SK-N-SH (cell line): ENCODE measurements at regions not wholly inside any gene's neighbourhood (a gene's known extent, or its start where the extent isn't known, plus 50 kb on each side); places are given as distances from the start of the nearest gene placed in this dataset.

Source experiments
- EP300 ChIP-seq, 2 experiments: IDR thresholded peaks; 2 replicates each; pipeline versions ENCODE4 v1.4.0 to v1.6.1; 2012; ENCODE audit warnings: borderline replicate concordance in 1 of 2, low read depth in 1 of 2, low read length in 1 of 2
- FOSL2 ChIP-seq: IDR thresholded peaks from 2 replicates; pipeline ENCODE4 v1.4.0; 2012; ENCODE audit warnings: low read depth, mild to moderate bottlenecking, moderate library complexity, borderline replicate concordance
- JUND ChIP-seq: IDR thresholded peaks from 2 replicates; pipeline ENCODE4 v1.4.0; 2012
- NFIC ChIP-seq: IDR thresholded peaks from 2 replicates; pipeline ENCODE4 v1.4.0; 2012; ENCODE audit warnings: borderline replicate concordance
- RAD21 ChIP-seq: IDR thresholded peaks from 2 replicates; pipeline ENCODE4 v1.6.1; 2012; ENCODE audit warnings: mild to moderate bottlenecking, low read length
- RXRA ChIP-seq: IDR thresholded peaks from 2 replicates; pipeline ENCODE4 v1.4.0; 2012; ENCODE audit warnings: low read depth, mild to moderate bottlenecking, borderline replicate concordance
- SMC3 ChIP-seq: IDR thresholded peaks from 2 replicates; pipeline ENCODE4 v1.6.1; 2012; ENCODE audit warnings: low read depth, low read length, improper control_type of control experiment
- YY1 ChIP-seq: IDR thresholded peaks from 2 replicates; pipeline ENCODE4 v1.4.0; 2012; ENCODE audit warnings: low read depth, mild to moderate bottlenecking
- TF ChIP-seq, protein P1 (sequence below): fragments of 150-350 bp; IDR thresholded peaks from 2 replicates; pipeline ENCODE4 v1.6.1; 2017; ENCODE audit warnings: antibody characterized with exemption, low read length, low read depth, borderline replicate concordance
- TF ChIP-seq, protein P2 (sequence below): IDR thresholded peaks from 2 replicates; pipeline ENCODE4 v1.4.0; 2012; ENCODE audit warnings: low read depth
- TF ChIP-seq, protein P3 (sequence below): IDR thresholded peaks from 2 replicates; pipeline ENCODE4; 2012
- TF ChIP-seq, protein P4 (sequence below): fragments of 200-600 bp; sonication (generic); IDR thresholded peaks from 2 replicates; pipeline ENCODE4 v1.6.1; 2017; ENCODE audit warnings: antibody characterized with exemption, mild to moderate bottlenecking, moderate library complexity

DNA sequence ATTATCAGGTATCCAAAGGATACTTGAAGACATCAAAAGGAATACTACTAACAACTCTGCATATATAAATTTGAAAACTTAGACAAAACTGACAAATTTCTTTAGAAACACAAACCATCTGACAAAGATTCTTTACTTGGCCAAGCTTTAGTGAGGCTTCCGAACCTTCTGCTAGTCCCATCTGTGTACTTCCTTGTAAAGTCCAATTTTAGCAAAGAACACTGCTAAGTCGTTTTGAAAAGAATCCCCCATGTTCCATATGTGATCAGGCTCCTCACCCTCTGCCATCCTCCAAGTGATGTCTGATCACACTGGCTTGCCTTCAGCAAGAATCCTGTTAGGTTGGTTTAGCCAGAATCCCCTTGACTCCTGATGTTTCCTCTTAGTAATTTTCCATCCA lies 150.0 kb upstream of the ACO1 start:
- TF ChIP-seq, protein P1, sequence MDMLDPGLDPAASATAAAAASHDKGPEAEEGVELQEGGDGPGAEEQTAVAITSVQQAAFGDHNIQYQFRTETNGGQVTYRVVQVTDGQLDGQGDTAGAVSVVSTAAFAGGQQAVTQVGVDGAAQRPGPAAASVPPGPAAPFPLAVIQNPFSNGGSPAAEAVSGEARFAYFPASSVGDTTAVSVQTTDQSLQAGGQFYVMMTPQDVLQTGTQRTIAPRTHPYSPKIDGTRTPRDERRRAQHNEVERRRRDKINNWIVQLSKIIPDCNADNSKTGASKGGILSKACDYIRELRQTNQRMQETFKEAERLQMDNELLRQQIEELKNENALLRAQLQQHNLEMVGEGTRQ: no peak
- TF ChIP-seq, protein P2, sequence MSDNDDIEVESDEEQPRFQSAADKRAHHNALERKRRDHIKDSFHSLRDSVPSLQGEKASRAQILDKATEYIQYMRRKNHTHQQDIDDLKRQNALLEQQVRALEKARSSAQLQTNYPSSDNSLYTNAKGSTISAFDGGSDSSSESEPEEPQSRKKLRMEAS: no peak
- TF ChIP-seq, protein P3, sequence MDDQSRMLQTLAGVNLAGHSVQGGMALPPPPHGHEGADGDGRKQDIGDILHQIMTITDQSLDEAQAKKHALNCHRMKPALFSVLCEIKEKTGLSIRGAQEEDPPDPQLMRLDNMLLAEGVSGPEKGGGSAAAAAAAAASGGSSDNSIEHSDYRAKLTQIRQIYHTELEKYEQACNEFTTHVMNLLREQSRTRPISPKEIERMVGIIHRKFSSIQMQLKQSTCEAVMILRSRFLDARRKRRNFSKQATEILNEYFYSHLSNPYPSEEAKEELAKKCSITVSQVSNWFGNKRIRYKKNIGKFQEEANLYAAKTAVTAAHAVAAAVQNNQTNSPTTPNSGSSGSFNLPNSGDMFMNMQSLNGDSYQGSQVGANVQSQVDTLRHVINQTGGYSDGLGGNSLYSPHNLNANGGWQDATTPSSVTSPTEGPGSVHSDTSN: no peak
- no peak for TF ChIP-seq RAD21
- no peak for TF ChIP-seq JUND
- no peak for TF ChIP-seq FOSL2
- TF ChIP-seq, protein P4, sequence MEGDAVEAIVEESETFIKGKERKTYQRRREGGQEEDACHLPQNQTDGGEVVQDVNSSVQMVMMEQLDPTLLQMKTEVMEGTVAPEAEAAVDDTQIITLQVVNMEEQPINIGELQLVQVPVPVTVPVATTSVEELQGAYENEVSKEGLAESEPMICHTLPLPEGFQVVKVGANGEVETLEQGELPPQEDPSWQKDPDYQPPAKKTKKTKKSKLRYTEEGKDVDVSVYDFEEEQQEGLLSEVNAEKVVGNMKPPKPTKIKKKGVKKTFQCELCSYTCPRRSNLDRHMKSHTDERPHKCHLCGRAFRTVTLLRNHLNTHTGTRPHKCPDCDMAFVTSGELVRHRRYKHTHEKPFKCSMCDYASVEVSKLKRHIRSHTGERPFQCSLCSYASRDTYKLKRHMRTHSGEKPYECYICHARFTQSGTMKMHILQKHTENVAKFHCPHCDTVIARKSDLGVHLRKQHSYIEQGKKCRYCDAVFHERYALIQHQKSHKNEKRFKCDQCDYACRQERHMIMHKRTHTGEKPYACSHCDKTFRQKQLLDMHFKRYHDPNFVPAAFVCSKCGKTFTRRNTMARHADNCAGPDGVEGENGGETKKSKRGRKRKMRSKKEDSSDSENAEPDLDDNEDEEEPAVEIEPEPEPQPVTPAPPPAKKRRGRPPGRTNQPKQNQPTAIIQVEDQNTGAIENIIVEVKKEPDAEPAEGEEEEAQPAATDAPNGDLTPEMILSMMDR: no peak
- no peak for TF ChIP-seq EP300 (IDR thresholded peaks at IDR 0.05; ENCODE audit: borderline replicate concordance in 1 of 2, low read depth in 1 of 2, low read length in 1 of 2)
- TF ChIP-seq YY1: no peak
- TF ChIP-seq SMC3: no peak
- TF ChIP-seq RXRA: no peak
- no peak for TF ChIP-seq NFIC
